Prostate gland (tissue), 2 donors: ENCODE measurements at regions not wholly inside any gene's neighbourhood (a gene's known extent, or its start where the extent isn't known, plus 50 kb on each side); places are given as distances from the start of the nearest gene placed in this dataset.

Experiments used
- DNase-seq: peaks from one replicate; pipeline ENCODE4 v3.0.0-alpha.2; 2019; ENCODE audit warnings: low spot score
- H3K27ac ChIP-seq, 2 donors: fragments of 200-600 bp; sonication (generic); 2 replicates each; pipeline ENCODE4 v1.5.1; 2017 to 2019
- H3K27me3 ChIP-seq: fragments of 200-600 bp; sonication (generic); replicated peaks from 2 replicates; pipeline ENCODE4 v1.5.1; 2019; ENCODE audit not compliant: insufficient read depth
- H3K36me3 ChIP-seq, 2 donors: fragments of 200-600 bp; sonication (generic); 1 replicate in 1 of 2; 2 replicates in 1 of 2; pipeline versions ENCODE4 v1.5.1 to v1.8.1; 2017 to 2019
- H3K4me1 ChIP-seq: fragments of 200-600 bp; sonication (generic); replicated peaks from 2 replicates; pipeline ENCODE4 v1.5.1; 2019
- H3K4me3 ChIP-seq, 2 donors: fragments of 200-600 bp; sonication (generic); 2 replicates each; pipeline ENCODE4 v1.5.1; 2017 to 2019
- H3K9me3 ChIP-seq: fragments of 200-600 bp; sonication (generic); 2 replicates; pipeline ENCODE4 v1.5.1; 2017
- POLR2A ChIP-seq: fragments of 450-650 bp; IDR thresholded peaks from one replicate; pipeline ENCODE4 v1.6.1; 2016; ENCODE audit warnings: antibody characterized with exemption, mild to moderate bottlenecking
- POLR2AphosphoS5 ChIP-seq: sonication (generic); formaldehyde crosslinking; IDR thresholded peaks from one replicate; pipeline ENCODE4 v1.6.1; 2017; ENCODE audit warnings: antibody characterized with exemption
- WGBS: methylation state at CpG from one replicate; pipeline ENCODE4 v1.1.5; 2018; 5-methylcytosine and 5-hydroxymethylcytosine counted together
- intact Hi-C: fragments of 100-400 bp; cut with DNase I; formaldehyde crosslinking; loops from one replicate; pipeline ENCODE4 v1.14.2; 2022
- TF ChIP-seq, protein P1 (sequence below), 4 experiments: fragments of 200-600 bp in 2 of 4; fragments of 450-650 bp in 2 of 4; sonication (generic) in 2 of 4; IDR thresholded peaks; 1 replicate in 3 of 4; 2 replicates in 1 of 4; pipeline ENCODE4 v1.5.1; 2016 to 2019; ENCODE audit warnings: antibody characterized with exemption in 4 of 4, mild to moderate bottlenecking in 2 of 4, moderate library complexity in 2 of 4

DNA sequence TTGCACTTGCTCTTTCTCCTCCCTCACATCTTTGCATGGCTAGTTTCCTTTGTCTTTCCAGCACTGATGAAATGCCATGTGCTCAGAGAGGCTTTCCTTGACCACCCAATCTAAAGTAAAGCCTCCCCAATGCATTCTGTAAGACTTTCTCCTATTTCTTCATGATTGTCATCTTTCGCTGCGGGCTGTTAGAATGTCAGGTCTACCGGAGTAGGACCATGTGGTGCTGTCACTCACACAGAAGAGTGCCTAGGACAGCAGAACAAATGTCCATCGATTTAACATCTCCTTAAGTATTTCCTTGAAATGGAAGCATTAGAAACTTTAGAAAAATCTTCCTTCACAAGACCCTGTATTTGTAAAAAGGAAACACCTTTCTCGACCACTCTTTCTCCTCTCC, 99.9 kb upstream of the TMC3 start:
- H3K4me3 ChIP-seq: no peak overlapping the region
- DNase-seq: no peak
- 95% methylated on average over 5 of the region's 5 CpGs for WGBS
- H3K36me3 ChIP-seq: no peaks in the 10 kb centered on the region
- H3K27ac ChIP-seq: no peak overlapping the region
- intact Hi-C loops: no loop called here
- no peaks in the 10 kb centered on the region for H3K4me1 ChIP-seq
- TF ChIP-seq POLR2AphosphoS5 (no peak), POLR2A (no peak)
- TF ChIP-seq, protein P1, sequence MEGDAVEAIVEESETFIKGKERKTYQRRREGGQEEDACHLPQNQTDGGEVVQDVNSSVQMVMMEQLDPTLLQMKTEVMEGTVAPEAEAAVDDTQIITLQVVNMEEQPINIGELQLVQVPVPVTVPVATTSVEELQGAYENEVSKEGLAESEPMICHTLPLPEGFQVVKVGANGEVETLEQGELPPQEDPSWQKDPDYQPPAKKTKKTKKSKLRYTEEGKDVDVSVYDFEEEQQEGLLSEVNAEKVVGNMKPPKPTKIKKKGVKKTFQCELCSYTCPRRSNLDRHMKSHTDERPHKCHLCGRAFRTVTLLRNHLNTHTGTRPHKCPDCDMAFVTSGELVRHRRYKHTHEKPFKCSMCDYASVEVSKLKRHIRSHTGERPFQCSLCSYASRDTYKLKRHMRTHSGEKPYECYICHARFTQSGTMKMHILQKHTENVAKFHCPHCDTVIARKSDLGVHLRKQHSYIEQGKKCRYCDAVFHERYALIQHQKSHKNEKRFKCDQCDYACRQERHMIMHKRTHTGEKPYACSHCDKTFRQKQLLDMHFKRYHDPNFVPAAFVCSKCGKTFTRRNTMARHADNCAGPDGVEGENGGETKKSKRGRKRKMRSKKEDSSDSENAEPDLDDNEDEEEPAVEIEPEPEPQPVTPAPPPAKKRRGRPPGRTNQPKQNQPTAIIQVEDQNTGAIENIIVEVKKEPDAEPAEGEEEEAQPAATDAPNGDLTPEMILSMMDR (IDR thresholded peaks at IDR 0.05): no peak
- no peaks in the 10 kb centered on the region for H3K9me3 ChIP-seq
- no peaks in the 10 kb centered on the region for H3K27me3 ChIP-seq

DNA sequence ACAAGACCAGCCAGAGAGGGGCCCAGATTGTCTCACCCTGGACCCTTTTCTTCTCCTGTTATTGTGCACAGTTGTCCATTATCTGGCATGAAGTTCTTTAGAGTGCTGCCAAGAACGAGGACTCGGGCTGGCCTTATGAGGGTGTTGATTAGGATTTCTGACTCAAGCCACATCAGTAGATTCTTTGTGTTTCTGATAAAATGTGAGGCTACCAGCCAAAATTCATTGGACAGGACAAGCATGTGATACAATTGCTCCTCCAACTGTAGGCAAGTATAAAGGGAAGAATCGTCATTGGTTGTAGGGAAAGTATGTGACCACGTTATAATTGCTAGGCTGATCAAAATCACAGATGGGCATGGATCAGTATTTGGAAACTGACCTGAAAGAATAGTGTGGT, 99.2 kb upstream of the TMC3 start:
- DNase-seq: no peak
- no peaks in the 10 kb centered on the region for H3K9me3 ChIP-seq
- WGBS: 83% methylated on average over 4 of the region's 4 CpGs
- H3K4me1 ChIP-seq: no peaks in the 10 kb centered on the region
- intact Hi-C loops: no loop called here
- no peaks in the 10 kb centered on the region for H3K36me3 ChIP-seq
- H3K27ac ChIP-seq: no peak overlapping the region
- TF ChIP-seq POLR2AphosphoS5 (no peak), POLR2A (no peak)
- TF ChIP-seq, protein P1 (IDR thresholded peaks at IDR 0.05): no peak
- H3K4me3 ChIP-seq: no peak overlapping the region
- no peaks in the 10 kb centered on the region for H3K27me3 ChIP-seq

DNA sequence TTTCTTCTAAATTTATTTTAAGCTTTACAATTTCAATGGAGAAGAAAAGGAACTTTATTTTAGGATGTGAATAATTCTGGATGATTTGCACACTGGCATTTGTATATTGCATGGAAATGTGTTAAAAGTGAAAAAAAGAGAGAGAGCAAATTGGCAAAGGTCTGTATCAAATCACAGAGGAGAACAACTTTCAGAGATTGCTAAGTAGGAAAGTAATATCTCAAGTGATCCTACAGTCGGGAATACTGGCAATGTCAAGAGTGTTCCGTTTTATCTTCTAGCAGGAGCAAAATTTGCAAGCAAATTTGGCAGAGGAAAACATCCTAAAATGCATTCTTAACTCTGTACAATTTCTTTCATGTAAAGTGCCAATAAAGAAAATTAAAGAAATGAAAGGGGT, 97.1 kb upstream of the TMC3 start:
- 47% methylated on average over 2 of the region's 2 CpGs for WGBS
- no peaks in the 10 kb centered on the region for H3K36me3 ChIP-seq
- no peak overlapping the region for H3K4me3 ChIP-seq
- no peaks in the 10 kb centered on the region for H3K9me3 ChIP-seq
- DNase-seq: no peak
- TF ChIP-seq, protein P1 (IDR thresholded peaks at IDR 0.05): no peak
- no peak for TF ChIP-seq POLR2AphosphoS5
- no peak for TF ChIP-seq POLR2A
- no peak overlapping the region for H3K27ac ChIP-seq
- intact Hi-C loops: no loop called here
- H3K4me1 ChIP-seq: no peaks in the 10 kb centered on the region
- H3K27me3 ChIP-seq: no peaks in the 10 kb centered on the region

DNA sequence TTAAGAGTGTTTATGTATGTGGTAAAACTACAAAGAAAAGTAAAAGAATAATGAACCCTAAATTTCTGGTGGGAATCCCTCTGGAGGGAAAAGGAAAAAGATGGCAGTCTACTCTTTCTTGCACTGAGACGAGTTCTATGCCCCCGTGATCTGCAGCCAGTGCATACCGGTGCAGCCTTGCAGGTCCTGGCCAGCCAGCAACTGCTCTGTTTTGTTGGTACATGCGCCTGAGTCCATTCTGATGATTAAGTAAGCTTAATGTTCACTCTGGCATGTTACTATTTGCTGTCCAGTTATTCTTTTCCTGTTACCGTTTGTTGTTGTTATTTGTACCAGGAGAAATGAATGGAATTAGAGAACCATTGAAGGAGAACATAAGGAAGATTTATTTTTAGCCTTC, 95.1 kb upstream of the TMC3 start:
- H3K4me1 ChIP-seq: no peaks in the 10 kb centered on the region
- DNase-seq: no peak
- 44% methylated on average over 5 of the region's 5 CpGs for WGBS
- no peaks in the 10 kb centered on the region for H3K9me3 ChIP-seq
- no peak overlapping the region for H3K4me3 ChIP-seq
- H3K36me3 ChIP-seq: no peaks in the 10 kb centered on the region
- intact Hi-C loops: no loop called here
- no peak overlapping the region for H3K27ac ChIP-seq
- TF ChIP-seq POLR2A: no peak
- TF ChIP-seq, protein P1 (IDR thresholded peaks at IDR 0.05): no peak
- TF ChIP-seq POLR2AphosphoS5: no peak
- H3K27me3 ChIP-seq: no peaks in the 10 kb centered on the region

DNA sequence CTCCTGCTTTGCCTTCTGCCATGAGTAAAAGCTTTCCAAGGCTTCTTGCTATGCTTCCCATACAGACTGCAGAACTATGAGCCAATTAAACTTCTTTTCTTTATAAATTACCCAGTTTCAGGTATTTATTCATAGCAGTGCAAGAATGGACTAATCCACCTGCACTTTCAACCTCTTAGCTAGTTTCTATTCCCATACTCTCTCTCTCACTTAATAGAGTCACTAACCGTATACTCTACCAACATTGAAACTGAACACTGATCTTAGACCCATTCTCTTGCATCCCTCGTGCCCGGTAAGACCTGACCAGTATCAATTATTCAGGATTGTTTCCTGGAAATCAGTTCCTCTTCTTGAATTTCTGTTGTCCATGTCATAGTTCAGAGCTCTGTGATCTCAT, 92.7 kb upstream of the TMC3 start:
- H3K36me3 ChIP-seq: no peaks in the 10 kb centered on the region
- no peak overlapping the region for H3K27ac ChIP-seq
- no peak for DNase-seq
- 62% methylated on average over 3 of the region's 3 CpGs for WGBS
- intact Hi-C loops: no loop called here
- no peaks in the 10 kb centered on the region for H3K27me3 ChIP-seq
- H3K4me3 ChIP-seq: no peak overlapping the region
- H3K4me1 ChIP-seq: no peaks in the 10 kb centered on the region
- no peaks in the 10 kb centered on the region for H3K9me3 ChIP-seq
- TF ChIP-seq POLR2AphosphoS5 (no peak), POLR2A (no peak)
- TF ChIP-seq, protein P1 (IDR thresholded peaks at IDR 0.05): no peak
